ENCODE measurements at regions not wholly inside any gene's neighbourhood (a gene's known extent, or its start where the extent isn't known, plus 50 kb on each side); places are given as distances from the start of the nearest gene placed in this dataset.

DNA sequence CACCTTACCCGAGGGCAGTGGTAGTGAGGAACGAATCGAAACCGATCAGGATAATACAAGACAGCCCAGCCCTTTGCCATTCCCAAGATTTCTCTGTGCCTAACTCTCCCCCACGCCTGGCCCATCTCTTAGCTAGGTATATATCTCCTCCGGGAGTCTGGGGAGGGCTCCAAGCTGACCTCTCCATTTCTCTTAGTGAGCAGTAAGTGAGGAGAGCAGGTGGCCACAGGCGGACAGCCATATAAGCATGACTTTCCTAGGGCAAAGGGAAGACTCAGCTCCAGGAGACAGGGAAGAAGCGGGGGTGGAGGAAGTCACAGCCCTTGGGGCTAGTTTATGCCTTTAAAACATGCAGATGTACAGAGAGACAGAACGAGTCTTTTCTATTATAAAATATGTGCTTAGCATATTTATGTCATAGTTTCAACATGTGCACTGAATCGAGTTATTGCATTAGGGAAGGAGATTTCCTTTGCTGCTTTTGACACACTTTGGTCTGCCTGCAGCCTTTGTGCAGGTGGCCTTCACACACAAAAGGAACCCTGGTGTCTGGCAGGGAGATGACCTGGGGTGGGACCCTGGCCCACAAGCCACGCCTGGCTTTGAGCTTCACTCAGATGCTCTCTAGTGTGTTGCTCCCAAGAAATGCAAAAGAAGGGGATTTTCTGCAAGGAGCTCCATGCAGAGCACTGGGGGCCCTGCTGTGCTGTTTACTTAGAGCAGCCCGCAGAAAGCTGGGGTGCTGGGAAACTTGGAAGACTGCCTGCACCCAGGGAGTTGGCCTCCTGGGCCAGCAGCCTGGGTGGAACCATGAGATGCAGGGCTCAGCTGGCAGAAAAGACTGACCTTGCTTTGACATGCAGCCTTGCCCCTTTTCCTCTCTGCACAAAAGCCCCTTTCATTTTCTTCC, 613.3 kb downstream of the BCOR start:
- Histone ChIP-seq H3K9me3 (ENCODE audit: control insufficient read depth, insufficient read depth, low read length) (no peaks in the 10 kb centered on the region), H4K20me1 (ENCODE audit: control insufficient read depth, insufficient read depth, low read depth, low read length) (no peaks in the 10 kb centered on the region), H3K27me3 (ENCODE audit: control insufficient read depth, low read length) (no peaks in the 10 kb centered on the region), H3K4me2 (ENCODE audit: low read length) (no peak overlapping the region), H3F3A (ENCODE audit: control insufficient read depth, insufficient read depth) (no peaks in the 10 kb centered on the region), H3K9me2 (replicated peaks; ENCODE audit: control insufficient read depth, low read length) (no peaks in the 10 kb centered on the region), H3K27ac (ENCODE audit: low read depth, low read length) (no peak overlapping the region), H3K36me3 (ENCODE audit: control insufficient read depth, low read length) (no peaks in the 10 kb centered on the region), H3K4me1 (ENCODE audit: control insufficient read depth, low read length) (no peaks in the 10 kb centered on the region), H3K4me3 (ENCODE audit: low read length) (no peak overlapping the region), H3K79me2 (ENCODE audit: control insufficient read depth, low read length) (no peaks in the 10 kb centered on the region)
- no peak for TF ChIP-seq EZH2phosphoT487 (IDR thresholded peaks at IDR 0.05; ENCODE audit: borderline replicate concordance, low read length)
- TF ChIP-seq, protein P1, sequence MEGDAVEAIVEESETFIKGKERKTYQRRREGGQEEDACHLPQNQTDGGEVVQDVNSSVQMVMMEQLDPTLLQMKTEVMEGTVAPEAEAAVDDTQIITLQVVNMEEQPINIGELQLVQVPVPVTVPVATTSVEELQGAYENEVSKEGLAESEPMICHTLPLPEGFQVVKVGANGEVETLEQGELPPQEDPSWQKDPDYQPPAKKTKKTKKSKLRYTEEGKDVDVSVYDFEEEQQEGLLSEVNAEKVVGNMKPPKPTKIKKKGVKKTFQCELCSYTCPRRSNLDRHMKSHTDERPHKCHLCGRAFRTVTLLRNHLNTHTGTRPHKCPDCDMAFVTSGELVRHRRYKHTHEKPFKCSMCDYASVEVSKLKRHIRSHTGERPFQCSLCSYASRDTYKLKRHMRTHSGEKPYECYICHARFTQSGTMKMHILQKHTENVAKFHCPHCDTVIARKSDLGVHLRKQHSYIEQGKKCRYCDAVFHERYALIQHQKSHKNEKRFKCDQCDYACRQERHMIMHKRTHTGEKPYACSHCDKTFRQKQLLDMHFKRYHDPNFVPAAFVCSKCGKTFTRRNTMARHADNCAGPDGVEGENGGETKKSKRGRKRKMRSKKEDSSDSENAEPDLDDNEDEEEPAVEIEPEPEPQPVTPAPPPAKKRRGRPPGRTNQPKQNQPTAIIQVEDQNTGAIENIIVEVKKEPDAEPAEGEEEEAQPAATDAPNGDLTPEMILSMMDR (IDR thresholded peaks at IDR 0.05; ENCODE audit: low read depth, low read length, poor library complexity, severe bottlenecking) = no peak

- TF ChIP-seq, protein P1 (IDR thresholded peaks at IDR 0.05; ENCODE audit: low read depth, low read length, poor library complexity, severe bottlenecking) = no peak
- TF ChIP-seq EZH2phosphoT487 (IDR thresholded peaks at IDR 0.05; ENCODE audit: borderline replicate concordance, low read length) = no peak
- H3K36me3 ChIP-seq (ENCODE audit: control insufficient read depth, low read length) = no peaks in the 10 kb centered on the region
These were observed 610.4 kb downstream of the BCOR start for GRCh38 chrX:39487166-39487968.

GRCh38 chrX:39487969-39488330, 609.8 kb downstream of the BCOR start:
- Histone ChIP-seq H3K9me3 (ENCODE audit: control insufficient read depth, insufficient read depth, low read length) (no peaks in the 10 kb centered on the region), H3K79me2 (ENCODE audit: control insufficient read depth, low read length) (no peaks in the 10 kb centered on the region), H3K4me2 (ENCODE audit: low read length) (no peak overlapping the region), H3K4me3 (ENCODE audit: low read length) (no peak overlapping the region), H3K27ac (ENCODE audit: low read depth, low read length) (no peak overlapping the region), H3K27me3 (ENCODE audit: control insufficient read depth, low read length) (no peaks in the 10 kb centered on the region), H3K9me2 (replicated peaks; ENCODE audit: control insufficient read depth, low read length) (no peaks in the 10 kb centered on the region), H3K36me3 (ENCODE audit: control insufficient read depth, low read length) (no peaks in the 10 kb centered on the region), H3F3A (ENCODE audit: control insufficient read depth, insufficient read depth) (no peaks in the 10 kb centered on the region), H4K20me1 (ENCODE audit: control insufficient read depth, insufficient read depth, low read depth, low read length) (no peaks in the 10 kb centered on the region), H3K4me1 (ENCODE audit: control insufficient read depth, low read length) (peaks cover 10% of the 10 kb centered on the region)
- TF ChIP-seq, protein P1 (IDR thresholded peaks at IDR 0.05; ENCODE audit: low read depth, low read length, poor library complexity, severe bottlenecking) = no peak
- no peak for TF ChIP-seq EZH2phosphoT487 (IDR thresholded peaks at IDR 0.05; ENCODE audit: borderline replicate concordance, low read length)

More at GRCh38 chrX:39487166-39487968, 610.4 kb downstream of the BCOR start:
- H3K27ac ChIP-seq (ENCODE audit: low read depth, low read length) = no peak overlapping the region
- H4K20me1 ChIP-seq (ENCODE audit: control insufficient read depth, insufficient read depth, low read depth, low read length) = no peaks in the 10 kb centered on the region
- H3K9me2 ChIP-seq (replicated peaks; ENCODE audit: control insufficient read depth, low read length) = no peaks in the 10 kb centered on the region
- H3K4me3 ChIP-seq (ENCODE audit: low read length) = no peak overlapping the region
- H3K4me1 ChIP-seq (ENCODE audit: control insufficient read depth, low read length) = peaks cover 10% of the 10 kb centered on the region
- H3K4me2 ChIP-seq (ENCODE audit: low read length) = no peak overlapping the region
- H3K79me2 ChIP-seq (ENCODE audit: control insufficient read depth, low read length) = no peaks in the 10 kb centered on the region
- no peaks in the 10 kb centered on the region for H3K27me3 ChIP-seq (ENCODE audit: control insufficient read depth, low read length)
- H3F3A ChIP-seq (ENCODE audit: control insufficient read depth, insufficient read depth) = no peaks in the 10 kb centered on the region
- no peaks in the 10 kb centered on the region for H3K9me3 ChIP-seq (ENCODE audit: control insufficient read depth, insufficient read depth, low read length)

Data from DOHH2 (cell line).